ENCODE measurements at regions not wholly inside any gene's neighbourhood (a gene's known extent, or its start where the extent isn't known, plus 50 kb on each side); places are given as distances from the start of the nearest gene placed in this dataset.

- Histone ChIP-seq H3K27me3 (replicated peaks) (no peaks in the 10 kb centered on the region), H3K4me3 (ENCODE audit: low read depth, low read length) (no peak overlapping the region), H3K36me3 (replicated peaks) (no peaks in the 10 kb centered on the region), H3K27ac (no peak overlapping the region)
- in situ Hi-C loops (cut with HindIII; ENCODE audit: low pct_ligation_motif_present, low sequenced_read_pairs): no loop called here
- no peak for DNase-seq
- TF ChIP-seq CTCF (IDR thresholded peaks at IDR 0.05; ENCODE audit: low read depth, low read length, missing control alignments): no peak
Measured at GRCh38 chr16:8023326-8023725, 567.0 kb downstream of the TMEM114 start.

GRCh38 chr16:8005096-8005860, 585.0 kb downstream of the TMEM114 start:
- in situ Hi-C loops (cut with HindIII; ENCODE audit: low pct_ligation_motif_present, low sequenced_read_pairs): no loop called here
- no peak for TF ChIP-seq CTCF (IDR thresholded peaks at IDR 0.05; ENCODE audit: low read depth, low read length, missing control alignments)

GRCh38 chr16:7998789-7999453, 591.4 kb downstream of the TMEM114 start:
- H3K36me3 ChIP-seq (replicated peaks): no peaks in the 10 kb centered on the region
- H3K27me3 ChIP-seq (replicated peaks): no peaks in the 10 kb centered on the region

More at GRCh38 chr16:8005096-8005860, 585.0 kb downstream of the TMEM114 start:
- Histone ChIP-seq H3K27me3 (replicated peaks) (no peaks in the 10 kb centered on the region), H3K27ac (no peak overlapping the region), H3K4me3 (ENCODE audit: low read depth, low read length) (no peak overlapping the region), H3K36me3 (replicated peaks) (no peaks in the 10 kb centered on the region)
- DNase-seq: no peak

GRCh38 chr16:7997966-7998365, 592.3 kb downstream of the TMEM114 start:
- H3K27ac ChIP-seq: no peak overlapping the region
- H3K27me3 ChIP-seq (replicated peaks): no peaks in the 10 kb centered on the region
- DNase-seq: no peak
- in situ Hi-C loops (cut with HindIII; ENCODE audit: low pct_ligation_motif_present, low sequenced_read_pairs): no loop called here
- no peaks in the 10 kb centered on the region for H3K36me3 ChIP-seq (replicated peaks)
- TF ChIP-seq CTCF (IDR thresholded peaks at IDR 0.05; ENCODE audit: low read depth, low read length, missing control alignments): no peak
- no peak overlapping the region for H3K4me3 ChIP-seq (ENCODE audit: low read depth, low read length)

More at GRCh38 chr16:7998789-7999453, 591.4 kb downstream of the TMEM114 start:
- no peak for TF ChIP-seq CTCF (IDR thresholded peaks at IDR 0.05; ENCODE audit: low read depth, low read length, missing control alignments)
- H3K4me3 ChIP-seq (ENCODE audit: low read depth, low read length): no peak overlapping the region
- in situ Hi-C loops (cut with HindIII; ENCODE audit: low pct_ligation_motif_present, low sequenced_read_pairs): no loop called here
- no peak overlapping the region for H3K27ac ChIP-seq
- no peak for DNase-seq

- H3K4me3 ChIP-seq (ENCODE audit: low read depth, low read length): no peak overlapping the region
- in situ Hi-C loops (cut with HindIII; ENCODE audit: low pct_ligation_motif_present, low sequenced_read_pairs): no loop called here
- no peaks in the 10 kb centered on the region for H3K36me3 ChIP-seq (replicated peaks)
- TF ChIP-seq CTCF (IDR thresholded peaks at IDR 0.05; ENCODE audit: low read depth, low read length, missing control alignments): no peak
- no peaks in the 10 kb centered on the region for H3K27me3 ChIP-seq (replicated peaks)
- no peak overlapping the region for H3K27ac ChIP-seq
- no peak for DNase-seq
Measured at GRCh38 chr16:7992616-7993015, 597.7 kb downstream of the TMEM114 start.

Measured in brain microvascular endothelial cell (primary cell).